Keratinocyte (primary cell): ENCODE measurements at regions not wholly inside any gene's neighbourhood (a gene's known extent, or its start where the extent isn't known, plus 50 kb on each side); places are given as distances from the start of the nearest gene placed in this dataset.
A peak's percentile ranks its signal among the peaks of the same experiment; 100 is the strongest.

Experiments used
- DNase-seq: peaks from one replicate; pipeline ENCODE4 v3.0.0-alpha.2; 2011; ENCODE audit warnings: low read depth, missing footprints, low spot score
- FAIRE-seq: peaks from 2 replicates; lab custom pipeline; 2011; peaks lifted over from hg19 to GRCh38; lab: Jason Lieb, UNC
- H2AFZ ChIP-seq: 2 replicates; pipeline ENCODE4 v1.6.0; 2012; ENCODE audit warnings: low read length, control low read depth, inconsistent platforms; ENCODE audit not compliant: control insufficient read depth
- H3K27ac ChIP-seq: 2 replicates; pipeline ENCODE4 v1.5.1; 2011; ENCODE audit warnings: low read length; ENCODE audit not compliant: control insufficient read depth, insufficient read depth
- H3K27me3 ChIP-seq: 3 replicates; pipeline ENCODE4 v1.6.0; 2011; ENCODE audit warnings: low read length; ENCODE audit not compliant: control insufficient read depth, insufficient read depth; ENCODE audit errors: extremely low read depth
- H3K36me3 ChIP-seq, 2 experiments: 2 replicates in 1 of 2; 3 replicates in 1 of 2; pipeline ENCODE4 v1.5.1; 2011; ENCODE audit warnings: low read length in 2 of 2, mild to moderate bottlenecking in 1 of 2; ENCODE audit not compliant: control insufficient read depth in 2 of 2, insufficient read depth in 2 of 2; ENCODE audit errors: extremely low read depth in 1 of 2
- H3K4me1 ChIP-seq: 3 replicates; pipeline ENCODE4 v1.5.1; 2011; ENCODE audit warnings: low read length; ENCODE audit not compliant: control insufficient read depth, insufficient read depth; ENCODE audit errors: extremely low read depth
- H3K4me2 ChIP-seq: 3 replicates; pipeline ENCODE4 v1.6.0; 2011; ENCODE audit warnings: low read depth, low read length; ENCODE audit not compliant: control insufficient read depth, insufficient read depth; ENCODE audit errors: extremely low read depth
- H3K4me3 ChIP-seq, 3 experiments: fragments of 200-600 bp in 1 of 3; sonication (generic) in 1 of 3; 2 replicates in 2 of 3; 3 replicates in 1 of 3; pipeline ENCODE4 v1.5.1; 2011 to 2016; ENCODE audit warnings: low read length in 3 of 3, mild to moderate bottlenecking in 3 of 3, control low read depth in 2 of 3, inconsistent platforms in 1 of 3, low read depth in 1 of 3, mixed read lengths in 1 of 3, mixed run types in 1 of 3, moderate library complexity in 1 of 3; ENCODE audit not compliant: control insufficient read depth in 2 of 3, insufficient read depth in 2 of 3; ENCODE audit errors: extremely low read depth in 1 of 3
- H3K79me2 ChIP-seq: 2 replicates; pipeline ENCODE4 v1.6.0; 2012; ENCODE audit warnings: low read length; ENCODE audit not compliant: control insufficient read depth, insufficient read depth
- H3K9ac ChIP-seq: 3 replicates; pipeline ENCODE4 v1.6.0; 2011; ENCODE audit warnings: low read length; ENCODE audit not compliant: control insufficient read depth, insufficient read depth; ENCODE audit errors: extremely low read depth
- H3K9me1 ChIP-seq: 3 replicates; pipeline ENCODE4 v1.6.0; 2011; ENCODE audit warnings: low read length; ENCODE audit not compliant: control insufficient read depth, insufficient read depth; ENCODE audit errors: extremely low read depth
- H3K9me3 ChIP-seq: 2 replicates; pipeline ENCODE4 v1.5.1; 2012; ENCODE audit warnings: low read depth, low read length; ENCODE audit not compliant: control insufficient read depth
- H4K20me1 ChIP-seq: 3 replicates; pipeline ENCODE4 v1.6.0; 2011; ENCODE audit warnings: low read length; ENCODE audit not compliant: control insufficient read depth, insufficient read depth; ENCODE audit errors: extremely low read depth
- EZH2 ChIP-seq: IDR thresholded peaks from one replicate; pipeline ENCODE4 v1.6.1; 2012; ENCODE audit warnings: inconsistent platforms, mild to moderate bottlenecking, low read length, moderate library complexity
- dilution Hi-C: fragments of 300-500 bp; cut with MboI; formaldehyde crosslinking; loops from one replicate; pipeline ENCODE4 v1.7.0; 2020; ENCODE audit warnings: low sequenced_read_pairs; ENCODE audit not compliant: extremely low pct_ligation_motif_present
- TF ChIP-seq, protein P1 (sequence below), 3 experiments: IDR thresholded peaks in 1 of 3; conservative IDR thresholded peaks in 1 of 3; optimal IDR thresholded peaks in 1 of 3; 2 replicates in 2 of 3; 3 replicates in 1 of 3; pipeline versions ENCODE3 to v1.5.1; 2011; ENCODE audit warnings: low read length in 3 of 3, mild to moderate bottlenecking in 3 of 3, moderate library complexity in 2 of 3, control low read depth in 1 of 3, inconsistent platforms in 1 of 3; ENCODE audit not compliant: insufficient read depth in 2 of 3; ENCODE audit errors: extremely low read depth in 1 of 3

DNA sequence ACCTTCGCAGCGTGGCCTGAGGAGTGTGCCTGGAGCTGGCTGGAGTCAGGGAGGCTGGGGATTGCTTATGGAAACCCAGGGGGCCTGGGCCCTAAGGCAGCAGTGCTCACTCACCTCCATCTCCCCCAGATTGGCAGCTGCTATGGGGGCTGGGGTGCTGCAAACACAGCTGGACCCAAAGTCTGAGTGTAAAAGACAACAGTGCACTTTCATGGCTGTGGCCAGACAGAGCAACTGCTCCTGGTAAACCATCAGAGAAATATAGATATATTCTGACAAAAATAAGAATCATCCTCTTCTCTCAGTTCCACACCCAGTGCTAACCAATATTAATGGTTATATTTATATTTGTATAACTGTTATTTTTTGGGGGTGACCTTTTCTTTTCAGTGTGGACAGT, 123.9 kb downstream of the TENT4A start:
- no peaks in the 10 kb centered on the region for H3K4me1 ChIP-seq
- no peaks in the 10 kb centered on the region for H3K27me3 ChIP-seq
- dilution Hi-C loops: no loop called here
- FAIRE-seq (no peak), DNase-seq (no peak)
- no peak overlapping the region for H2AFZ ChIP-seq
- no peak for TF ChIP-seq EZH2
- TF ChIP-seq, protein P1, sequence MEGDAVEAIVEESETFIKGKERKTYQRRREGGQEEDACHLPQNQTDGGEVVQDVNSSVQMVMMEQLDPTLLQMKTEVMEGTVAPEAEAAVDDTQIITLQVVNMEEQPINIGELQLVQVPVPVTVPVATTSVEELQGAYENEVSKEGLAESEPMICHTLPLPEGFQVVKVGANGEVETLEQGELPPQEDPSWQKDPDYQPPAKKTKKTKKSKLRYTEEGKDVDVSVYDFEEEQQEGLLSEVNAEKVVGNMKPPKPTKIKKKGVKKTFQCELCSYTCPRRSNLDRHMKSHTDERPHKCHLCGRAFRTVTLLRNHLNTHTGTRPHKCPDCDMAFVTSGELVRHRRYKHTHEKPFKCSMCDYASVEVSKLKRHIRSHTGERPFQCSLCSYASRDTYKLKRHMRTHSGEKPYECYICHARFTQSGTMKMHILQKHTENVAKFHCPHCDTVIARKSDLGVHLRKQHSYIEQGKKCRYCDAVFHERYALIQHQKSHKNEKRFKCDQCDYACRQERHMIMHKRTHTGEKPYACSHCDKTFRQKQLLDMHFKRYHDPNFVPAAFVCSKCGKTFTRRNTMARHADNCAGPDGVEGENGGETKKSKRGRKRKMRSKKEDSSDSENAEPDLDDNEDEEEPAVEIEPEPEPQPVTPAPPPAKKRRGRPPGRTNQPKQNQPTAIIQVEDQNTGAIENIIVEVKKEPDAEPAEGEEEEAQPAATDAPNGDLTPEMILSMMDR (optimal IDR thresholded peaks at IDR 0.05 in 1 of 3, IDR thresholded peaks at IDR 0.05 in 1 of 3, conservative IDR thresholded peaks at IDR 0.05 in 1 of 3; ENCODE audit: extremely low read depth in 1 of 3, insufficient read depth in 2 of 3, low read length in 3 of 3): no peak
- no peak overlapping the region for H3K27ac ChIP-seq
- H3K79me2 ChIP-seq: no peaks in the 10 kb centered on the region
- no peaks in the 10 kb centered on the region for H4K20me1 ChIP-seq
- no peaks in the 10 kb centered on the region for H3K9me1 ChIP-seq
- H3K4me2 ChIP-seq: no peak overlapping the region
- no peak overlapping the region for H3K4me3 ChIP-seq
- no peaks in the 10 kb centered on the region for H3K36me3 ChIP-seq
- no peaks in the 10 kb centered on the region for H3K9me3 ChIP-seq
- no peak overlapping the region for H3K9ac ChIP-seq

DNA sequence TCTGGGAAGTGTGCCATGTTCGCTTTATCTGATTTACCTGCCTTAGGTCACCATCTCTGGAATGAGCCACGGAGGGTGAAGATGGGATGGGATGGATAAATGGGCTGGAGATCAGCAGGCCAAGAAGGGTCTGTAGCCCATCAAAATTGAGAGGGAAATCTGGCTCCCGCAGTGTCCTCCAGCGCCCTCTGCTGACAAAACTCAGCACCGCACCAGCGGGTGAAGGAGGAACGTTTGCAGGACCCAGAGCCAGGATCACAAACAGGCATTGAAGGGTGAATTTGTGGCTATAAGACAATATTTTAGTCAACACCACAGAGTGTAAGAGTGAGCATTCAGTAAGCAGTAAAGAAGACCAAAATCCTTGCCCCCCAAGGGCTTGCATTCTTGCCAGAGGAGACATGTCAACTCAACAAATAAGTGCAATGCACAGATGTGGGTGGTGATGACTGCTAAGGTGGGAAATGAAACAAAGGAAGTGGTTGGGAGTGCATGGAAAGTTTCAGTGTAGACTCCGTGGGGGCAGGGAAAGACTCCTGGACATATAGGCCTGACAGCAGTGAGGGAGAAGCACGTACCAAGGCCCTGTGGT, 124.4 kb downstream of the TENT4A start:
- Histone ChIP-seq H2AFZ (no peak overlapping the region), H3K79me2 (no peaks in the 10 kb centered on the region), H3K9ac (no peak overlapping the region), H3K4me3 (no peak overlapping the region), H3K27me3 (no peaks in the 10 kb centered on the region), H3K4me2 (no peak overlapping the region), H3K27ac (no peak overlapping the region), H4K20me1 (no peaks in the 10 kb centered on the region), H3K4me1 (no peaks in the 10 kb centered on the region), H3K36me3 (no peaks in the 10 kb centered on the region), H3K9me3 (no peaks in the 10 kb centered on the region), H3K9me1 (no peaks in the 10 kb centered on the region)
- TF ChIP-seq EZH2: no peak
- TF ChIP-seq, protein P1 (optimal IDR thresholded peaks at IDR 0.05 in 1 of 3, IDR thresholded peaks at IDR 0.05 in 1 of 3, conservative IDR thresholded peaks at IDR 0.05 in 1 of 3; ENCODE audit: extremely low read depth in 1 of 3, insufficient read depth in 2 of 3, low read length in 3 of 3): peak; percentile 54 to 71 (median 58)
- dilution Hi-C loops: no loop called here
- no peak for DNase-seq
- FAIRE-seq: no peak
